Trophoblast cell (in vitro differentiated cells and primary cell): ENCODE measurements at regions not wholly inside any gene's neighbourhood (a gene's known extent, or its start where the extent isn't known, plus 50 kb on each side); places are given as distances from the start of the nearest gene placed in this dataset.
"Not testable (repeated sequence)": the region's sequence is repeated elsewhere in the genome, so short reads cannot be mapped to it uniquely, and the experiment has no call there.

Experiments
- DNase-seq, 2 donors: peaks; one replicate each; pipeline ENCODE4 v3.0.0-alpha.2; 2016
- H2AFZ ChIP-seq: 2 replicates; pipeline ENCODE4 v1.6.1; 2013; ENCODE audit warnings: low read length, moderate library complexity, mild to moderate bottlenecking; ENCODE audit not compliant: insufficient read depth, poor library complexity
- H2AK5ac ChIP-seq: 2 replicates; pipeline ENCODE4 v1.6.1; 2013; ENCODE audit warnings: mild to moderate bottlenecking, low read length
- H2BK120ac ChIP-seq: 2 replicates; pipeline ENCODE4 v1.6.1; 2013; ENCODE audit warnings: low read length, mild to moderate bottlenecking, moderate library complexity; ENCODE audit not compliant: insufficient read depth, poor library complexity
- H2BK12ac ChIP-seq: 2 replicates; pipeline ENCODE4 v1.6.1; 2013; ENCODE audit warnings: mild to moderate bottlenecking, low read length, moderate library complexity
- H2BK5ac ChIP-seq: 2 replicates; pipeline ENCODE4 v1.6.1; 2013; ENCODE audit warnings: low read length, low read depth, moderate library complexity, mild to moderate bottlenecking; ENCODE audit not compliant: poor library complexity
- H3K14ac ChIP-seq: 2 replicates; pipeline ENCODE4 v1.6.1; 2013; ENCODE audit warnings: mild to moderate bottlenecking, low read length
- H3K18ac ChIP-seq: 2 replicates; pipeline ENCODE4 v1.6.1; 2013; ENCODE audit warnings: mild to moderate bottlenecking, low read length
- H3K23ac ChIP-seq: 2 replicates; pipeline ENCODE4 v1.6.1; 2013; ENCODE audit warnings: low read length
- H3K27ac ChIP-seq: 2 replicates; pipeline ENCODE4 v1.5.1; 2013; ENCODE audit warnings: low read depth, mild to moderate bottlenecking, inconsistent platforms, low read length, moderate library complexity
- H3K27me3 ChIP-seq: 2 replicates; pipeline ENCODE4 v1.6.1; 2013; ENCODE audit warnings: inconsistent platforms, mild to moderate bottlenecking, low read length, moderate library complexity; ENCODE audit not compliant: insufficient read depth
- H3K36me3 ChIP-seq, 2 experiments: 1 replicate in 1 of 2; 2 replicates in 1 of 2; pipeline ENCODE4 v1.6.1; 2013; ENCODE audit warnings: low read length in 2 of 2, mild to moderate bottlenecking in 2 of 2, moderate library complexity in 1 of 2; ENCODE audit not compliant: insufficient read depth in 2 of 2, control insufficient read depth in 1 of 2
- H3K4ac ChIP-seq: 2 replicates; pipeline ENCODE4 v1.6.1; 2013; ENCODE audit warnings: low read depth, mild to moderate bottlenecking, low read length, moderate library complexity
- H3K4me1 ChIP-seq, 2 experiments: 1 replicate in 1 of 2; 2 replicates in 1 of 2; pipeline ENCODE4 v1.6.1; 2013; ENCODE audit warnings: low read length in 2 of 2, mild to moderate bottlenecking in 2 of 2, moderate library complexity in 1 of 2; ENCODE audit not compliant: insufficient read depth in 2 of 2, control insufficient read depth in 1 of 2
- H3K4me2 ChIP-seq: 2 replicates; pipeline ENCODE4 v1.6.1; 2013; ENCODE audit warnings: inconsistent platforms, mild to moderate bottlenecking, low read length, moderate library complexity
- H3K4me3 ChIP-seq: 2 replicates; pipeline ENCODE4 v1.5.1; 2013; ENCODE audit warnings: mild to moderate bottlenecking, low read depth, low read length, inconsistent platforms
- H3K79me1 ChIP-seq: one replicate; pipeline ENCODE4 v1.6.1; 2013; ENCODE audit warnings: low read length
- H3K79me2 ChIP-seq: 2 replicates; pipeline ENCODE4 v1.6.1; 2013; ENCODE audit warnings: low read length, mild to moderate bottlenecking; ENCODE audit not compliant: control insufficient read depth, insufficient read depth, poor library complexity
- H3K9ac ChIP-seq: 2 replicates; pipeline ENCODE4 v1.6.1; 2013; ENCODE audit warnings: mild to moderate bottlenecking, low read length
- H3K9me3 ChIP-seq: 2 replicates; pipeline ENCODE4 v1.6.1; 2013; ENCODE audit warnings: low read depth, mild to moderate bottlenecking, control low read depth, inconsistent platforms, low read length; ENCODE audit not compliant: insufficient read depth
- H4K12ac ChIP-seq: 2 replicates; pipeline ENCODE4 v1.6.1; 2013; ENCODE audit warnings: low read depth, mild to moderate bottlenecking, low read length, moderate library complexity
- H4K8ac ChIP-seq: 2 replicates; pipeline ENCODE4 v1.6.1; 2013; ENCODE audit warnings: low read depth, mild to moderate bottlenecking, low read length, moderate library complexity
- H4K91ac ChIP-seq: one replicate; pipeline ENCODE4 v1.6.1; 2013; ENCODE audit warnings: low read depth, mild to moderate bottlenecking, low read length, moderate library complexity
- WGBS: extraction: QIAGEN DNeasy Blood & Tissue Kit; methylation state at CpG from one replicate; pipeline ENCODE4 v1.1.7; 2013; ENCODE audit warnings: missing lambda C conversion rate; ENCODE audit not compliant: insufficient read length, insufficient coverage; ENCODE audit errors: extremely low coverage; 5-methylcytosine and 5-hydroxymethylcytosine counted together

DNA sequence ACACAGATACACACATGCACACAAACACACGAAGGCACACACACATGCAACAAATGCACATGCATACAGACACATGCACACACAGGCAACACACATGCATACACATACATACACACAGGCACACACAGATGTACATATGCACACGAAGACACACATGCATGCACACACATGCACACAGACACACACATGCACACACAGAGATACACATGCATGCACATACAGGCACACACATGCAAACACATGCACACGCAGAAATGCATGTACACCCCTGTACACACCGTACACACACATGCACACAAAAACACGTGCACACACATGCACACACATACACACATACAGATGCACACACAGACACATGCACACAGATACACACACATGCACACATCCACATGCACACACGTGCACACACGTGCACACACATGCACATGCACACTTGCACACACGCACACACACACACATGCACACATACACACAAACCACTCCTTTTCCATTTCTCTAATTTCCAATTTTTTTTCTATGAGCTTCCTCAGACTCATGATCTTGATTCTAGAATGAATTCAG, 63.3 kb upstream of the CCZ1B start:
- Histone ChIP-seq H2BK5ac (no peak overlapping the region), H3K4ac (no peak overlapping the region), H3K4me3 (peak overlapping the region; percentile 67), H2AK5ac (no peak overlapping the region), H3K14ac (no peak overlapping the region), H3K23ac (peak overlapping the region; percentile 34), H2BK12ac (no peak overlapping the region), H2AFZ (no peak overlapping the region), H2BK120ac (no peak overlapping the region), H3K36me3 (no peaks in the 10 kb centered on the region), H4K12ac (no peak overlapping the region), H3K27ac (no peak overlapping the region), H3K18ac (no peak overlapping the region), H3K9me3 (peaks cover 6% of the 10 kb centered on the region), H3K4me1 (no peaks in the 10 kb centered on the region), H3K9ac (peak overlapping the region; percentile 5), H3K79me2 (no peaks in the 10 kb centered on the region), H3K27me3 (no peaks in the 10 kb centered on the region), H3K4me2 (no peak overlapping the region), H4K91ac (no peak overlapping the region), H4K8ac (no peak overlapping the region), H3K79me1 (no peaks in the 10 kb centered on the region)
- no peak for DNase-seq
- no CpG with 5 or more reads among the region's 8 CpGs for WGBS

DNA sequence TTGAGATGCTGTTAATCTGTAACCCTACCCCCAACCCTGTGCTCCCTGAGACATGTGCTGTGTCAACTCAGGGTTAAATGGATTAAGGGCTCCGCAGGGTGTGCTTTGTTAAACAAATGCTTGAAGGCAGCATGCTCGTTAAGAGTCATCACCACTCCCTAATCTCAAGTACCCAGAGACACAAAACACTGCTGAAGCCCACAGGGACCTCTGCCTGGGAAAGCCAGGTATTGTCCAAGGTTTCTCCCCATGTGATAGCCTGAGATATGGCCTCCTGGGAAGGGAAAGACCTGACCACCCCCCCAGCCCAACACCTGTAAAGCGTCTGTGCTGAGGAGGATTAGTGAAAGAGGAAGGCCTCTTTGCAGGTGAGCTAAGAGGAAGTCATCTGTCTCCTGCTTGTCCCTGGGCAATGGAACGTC, 76.0 kb upstream of the CCZ1B start:
- not testable (repeated sequence) for H3K4ac ChIP-seq, H2BK12ac ChIP-seq, H3K9ac ChIP-seq, H2AK5ac ChIP-seq, H3K4me2 ChIP-seq, H3K14ac ChIP-seq, H3K9me3 ChIP-seq, H3K23ac ChIP-seq, DNase-seq, H3K36me3 ChIP-seq, H3K27me3 ChIP-seq, H2BK5ac ChIP-seq, H3K79me2 ChIP-seq, H2BK120ac ChIP-seq, H4K91ac ChIP-seq, H3K4me1 ChIP-seq, H3K79me1 ChIP-seq, H3K4me3 ChIP-seq, H4K8ac ChIP-seq, H3K18ac ChIP-seq, H2AFZ ChIP-seq, H4K12ac ChIP-seq, H3K27ac ChIP-seq
- no CpG with 5 or more reads among the region's 4 CpGs for WGBS

GRCh38 chr7:6903289-6903688, 77.2 kb upstream of the CCZ1B start:
- not testable (repeated sequence) for H2AK5ac ChIP-seq, H3K9ac ChIP-seq, H3K36me3 ChIP-seq, H3K79me2 ChIP-seq, H3K27me3 ChIP-seq, H3K18ac ChIP-seq, H3K4me1 ChIP-seq, H4K91ac ChIP-seq, H2BK120ac ChIP-seq, H3K9me3 ChIP-seq, H3K4ac ChIP-seq, H2AFZ ChIP-seq, DNase-seq, H3K4me3 ChIP-seq, H4K12ac ChIP-seq, H2BK12ac ChIP-seq, H2BK5ac ChIP-seq, H3K27ac ChIP-seq, H3K4me2 ChIP-seq, H3K14ac ChIP-seq, H4K8ac ChIP-seq, H3K79me1 ChIP-seq, H3K23ac ChIP-seq
- no CpG with 5 or more reads among the region's 7 CpGs for WGBS

GRCh38 chr7:6903792-6904191, 77.7 kb upstream of the CCZ1B start:
- H3K79me1 ChIP-seq, H3K27ac ChIP-seq: not testable (repeated sequence)

More at GRCh38 chr7:6903792-6904191, 77.7 kb upstream of the CCZ1B start:
- H3K4ac ChIP-seq, H2AK5ac ChIP-seq, H3K27me3 ChIP-seq, H2AFZ ChIP-seq, H2BK120ac ChIP-seq, H4K12ac ChIP-seq, H4K91ac ChIP-seq, H3K9me3 ChIP-seq, H4K8ac ChIP-seq, H3K18ac ChIP-seq, H2BK12ac ChIP-seq, H3K4me1 ChIP-seq, H3K14ac ChIP-seq, H3K9ac ChIP-seq, H2BK5ac ChIP-seq, H3K79me2 ChIP-seq, H3K4me3 ChIP-seq, H3K23ac ChIP-seq, H3K36me3 ChIP-seq, H3K4me2 ChIP-seq: not testable (repeated sequence)
- peak in 1 of 2 donors; percentile 16 for DNase-seq
- WGBS: no CpG with 5 or more reads among the region's 4 CpGs
